ENCODE measurements at regions not wholly inside any gene's neighbourhood (a gene's known extent, or its start where the extent isn't known, plus 50 kb on each side); places are given as distances from the start of the nearest gene placed in this dataset.

DNA sequence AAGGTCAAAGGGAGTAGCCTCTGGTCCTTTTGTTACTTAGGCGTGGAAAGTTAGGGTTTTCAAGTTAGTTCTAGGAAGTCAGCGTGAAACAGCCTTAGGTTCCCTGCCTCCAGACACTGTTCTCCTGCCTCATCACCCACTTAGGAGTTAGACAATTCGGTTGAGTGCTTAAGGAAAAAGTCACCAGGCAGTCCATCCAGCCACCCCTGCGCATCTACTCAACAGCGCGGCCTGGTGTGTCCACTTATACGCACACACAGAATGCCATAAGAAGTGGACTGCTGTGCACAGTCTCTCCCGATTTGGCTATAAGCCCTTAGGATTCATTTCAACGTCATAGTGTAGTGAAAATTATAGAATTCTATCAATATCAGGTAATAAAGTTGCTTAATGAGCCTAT is 470.8 kb upstream of the TNP1 start:
- in situ Hi-C loops (cut with HindIII; ENCODE audit: low sequenced_read_pairs) = no loop called here

DNA sequence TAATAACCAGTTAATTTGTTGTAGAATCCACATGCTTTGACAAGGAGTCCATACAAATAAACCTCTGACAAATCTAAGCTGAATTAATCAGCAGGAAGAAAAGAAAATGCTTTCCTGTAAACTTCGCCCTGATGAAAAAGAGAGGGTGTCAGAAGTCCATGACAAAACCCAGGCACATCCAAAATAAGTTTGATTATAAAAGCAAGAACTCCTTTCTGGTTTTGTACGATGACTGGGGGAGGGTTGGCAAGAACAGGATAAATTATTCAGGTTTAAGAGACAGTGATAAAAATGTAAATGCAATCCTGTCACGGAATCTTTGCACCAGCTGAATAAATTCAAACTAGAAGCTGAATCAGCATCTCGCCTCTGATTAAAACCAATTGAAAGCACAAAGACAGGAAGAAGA is 469.2 kb upstream of the TNP1 start:
- in situ Hi-C loops (cut with HindIII; ENCODE audit: low sequenced_read_pairs) = no loop called here

DNA sequence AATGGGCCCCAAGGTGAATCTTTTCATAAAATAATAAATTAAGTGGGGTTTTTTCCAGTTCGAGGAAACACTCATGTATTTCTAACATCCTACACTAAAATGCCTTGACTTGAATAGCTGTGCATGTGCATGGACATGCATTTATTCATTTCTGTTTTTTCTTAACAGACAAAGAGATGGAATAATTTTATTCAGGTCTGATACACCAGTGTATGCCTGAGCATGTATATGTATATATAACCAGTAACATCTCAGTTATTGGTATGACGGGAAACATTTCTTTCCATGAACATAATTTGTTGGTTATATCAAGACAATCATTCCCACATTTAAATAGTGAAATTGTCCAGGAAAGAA is 468.7 kb upstream of the TNP1 start:
- in situ Hi-C loops (cut with HindIII; ENCODE audit: low sequenced_read_pairs) = no loop called here

DNA sequence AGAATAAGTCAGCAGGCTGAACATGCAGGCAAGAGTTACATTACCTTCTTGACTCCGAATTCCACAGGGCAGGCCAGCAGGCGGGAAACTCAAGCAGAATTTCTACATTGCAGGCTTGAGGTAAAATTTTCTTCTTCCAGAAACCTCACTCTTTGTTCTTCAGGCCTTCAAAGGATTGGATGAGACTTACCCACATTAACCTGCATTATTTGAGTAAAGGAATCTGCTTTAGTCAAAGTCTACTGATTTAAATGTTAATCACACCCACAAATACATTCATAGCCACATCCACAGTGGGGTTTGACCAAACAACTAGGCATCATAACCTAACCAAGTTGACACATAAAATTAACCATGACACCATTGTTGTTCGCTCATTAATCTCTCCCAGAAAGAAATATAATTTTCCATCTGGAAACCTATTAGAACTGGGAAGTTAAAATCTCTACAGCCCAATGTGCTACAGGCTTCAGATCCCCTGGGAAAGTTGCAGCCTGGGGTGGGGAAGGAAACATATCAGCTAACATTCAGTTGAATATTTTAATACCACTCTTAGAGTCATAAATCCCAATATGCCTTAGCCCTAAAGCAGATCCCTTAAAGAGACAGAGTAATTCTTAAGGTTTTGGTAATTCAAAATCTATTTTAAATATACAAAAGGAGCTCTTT is 468.2 kb upstream of the TNP1 start:
- in situ Hi-C loops (cut with HindIII; ENCODE audit: low sequenced_read_pairs) = no loop called here

DNA sequence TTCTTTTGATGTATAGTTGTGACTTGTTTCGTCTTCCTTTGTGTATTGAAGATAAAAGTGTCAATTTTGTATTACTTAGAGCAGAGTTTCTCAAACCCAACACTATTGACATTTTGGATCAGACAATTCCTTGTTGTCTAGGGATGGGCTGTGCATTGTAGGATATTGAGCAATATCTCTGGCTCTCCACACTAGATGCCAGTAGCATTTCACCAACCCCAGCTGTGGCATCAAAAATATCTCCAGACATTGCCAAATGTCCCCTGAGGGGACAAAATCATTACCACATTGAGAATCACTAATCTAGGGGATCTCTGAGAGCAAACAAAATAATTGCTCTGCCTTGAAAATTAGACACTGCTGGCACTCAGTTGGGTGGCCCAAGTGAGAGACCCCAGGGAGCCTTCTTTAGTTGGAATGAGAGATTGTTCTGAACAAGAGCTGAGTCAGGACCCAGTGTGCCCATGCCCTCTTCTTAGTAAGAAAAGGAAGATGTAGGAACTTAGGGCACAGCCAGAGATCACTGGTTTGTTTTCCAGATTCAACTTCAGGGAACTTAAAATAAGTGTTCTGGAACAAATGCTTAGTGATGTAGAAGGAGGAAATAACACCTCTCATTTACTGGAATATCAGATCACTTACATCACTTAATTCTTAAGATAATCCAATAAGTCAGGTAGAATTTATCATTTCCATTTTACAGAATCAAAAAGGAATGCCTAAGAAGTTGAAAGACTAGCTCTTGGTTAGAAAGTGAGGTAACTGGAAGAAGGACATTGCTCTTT is 466.6 kb upstream of the TNP1 start:
- in situ Hi-C loops (cut with HindIII; ENCODE audit: low sequenced_read_pairs) = no loop called here

DNA sequence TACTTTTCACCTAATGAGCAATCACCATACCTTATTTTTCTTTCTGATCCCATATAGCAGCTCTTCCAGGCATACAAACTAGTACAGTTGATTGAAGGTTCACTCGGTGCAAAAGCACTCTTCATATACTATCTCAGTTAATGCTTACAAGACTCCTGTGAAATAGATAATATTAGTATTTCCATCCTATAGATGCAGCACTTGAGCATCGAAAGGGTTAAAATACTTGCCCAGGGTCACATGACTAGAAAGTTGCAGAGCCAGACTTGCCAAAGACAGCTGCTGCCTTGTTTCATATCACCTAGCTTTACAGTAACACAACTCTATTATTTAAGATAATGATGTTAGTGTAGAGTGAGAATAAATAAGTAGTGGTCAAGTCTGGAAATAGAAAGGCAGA is 466.0 kb upstream of the TNP1 start:
- in situ Hi-C loops (cut with HindIII; ENCODE audit: low sequenced_read_pairs) = no loop called here

DNA sequence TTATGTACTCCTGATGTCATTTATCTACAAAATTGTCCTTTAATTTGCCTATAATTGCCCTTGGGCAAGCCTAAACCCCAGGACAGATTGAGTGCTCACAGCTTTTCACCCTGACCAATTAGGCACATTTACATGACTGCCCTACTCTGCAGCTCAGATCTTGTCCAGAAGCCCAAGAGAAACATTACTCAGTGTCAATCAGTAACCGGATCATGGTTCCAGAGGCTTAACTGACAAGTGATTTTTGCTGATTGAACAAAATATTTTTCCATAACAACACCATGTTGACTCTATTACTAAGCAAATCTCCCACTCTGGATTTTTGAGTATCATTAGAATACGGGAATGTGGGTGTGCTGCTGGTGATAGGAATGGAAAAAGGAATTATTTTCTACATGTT is 465.4 kb upstream of the TNP1 start:
- in situ Hi-C loops (cut with HindIII; ENCODE audit: low sequenced_read_pairs) = no loop called here

DNA sequence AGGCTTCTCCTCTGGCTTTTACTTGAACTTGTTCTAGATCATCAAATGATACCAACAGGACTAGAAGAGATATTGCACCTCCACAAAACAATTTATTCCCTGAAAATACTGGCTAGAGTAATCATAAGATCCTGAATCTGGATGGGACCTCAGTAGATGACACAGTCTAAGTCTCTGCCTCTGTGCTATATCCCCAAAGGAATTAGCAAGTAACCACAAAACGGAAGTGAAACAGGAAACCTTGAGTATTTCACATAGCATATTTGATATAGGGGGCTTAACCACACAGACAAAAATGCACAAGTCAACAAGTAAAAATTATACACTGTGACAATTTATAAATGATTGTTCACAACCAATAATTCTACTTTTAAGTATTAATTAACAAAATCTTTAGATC is 456.9 kb upstream of the TNP1 start:
- in situ Hi-C loops (cut with HindIII; ENCODE audit: low sequenced_read_pairs) = no loop called here

DNA sequence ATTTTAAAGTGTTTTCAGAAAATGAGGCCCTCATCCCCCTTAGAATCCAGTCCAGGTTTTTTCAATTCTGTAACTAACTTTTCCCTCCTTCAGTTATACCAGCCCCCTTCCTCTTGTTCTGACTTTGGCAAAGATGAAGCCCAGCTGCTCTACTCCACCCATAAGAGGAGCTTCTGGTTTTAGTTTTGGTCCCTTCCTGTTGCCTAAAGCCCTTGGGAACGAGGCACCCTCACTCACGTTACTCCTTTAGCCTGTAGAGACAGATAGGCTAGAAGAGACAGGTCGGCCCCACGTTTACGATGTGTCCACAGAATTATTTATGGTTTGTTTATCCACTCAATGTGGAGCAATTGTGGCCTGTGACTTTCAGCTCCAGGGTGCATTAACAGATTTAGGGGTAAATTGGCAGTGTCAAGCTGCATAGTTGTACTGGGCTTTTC is 454.2 kb upstream of the TNP1 start:
- in situ Hi-C loops (cut with HindIII; ENCODE audit: low sequenced_read_pairs) = no loop called here

DNA sequence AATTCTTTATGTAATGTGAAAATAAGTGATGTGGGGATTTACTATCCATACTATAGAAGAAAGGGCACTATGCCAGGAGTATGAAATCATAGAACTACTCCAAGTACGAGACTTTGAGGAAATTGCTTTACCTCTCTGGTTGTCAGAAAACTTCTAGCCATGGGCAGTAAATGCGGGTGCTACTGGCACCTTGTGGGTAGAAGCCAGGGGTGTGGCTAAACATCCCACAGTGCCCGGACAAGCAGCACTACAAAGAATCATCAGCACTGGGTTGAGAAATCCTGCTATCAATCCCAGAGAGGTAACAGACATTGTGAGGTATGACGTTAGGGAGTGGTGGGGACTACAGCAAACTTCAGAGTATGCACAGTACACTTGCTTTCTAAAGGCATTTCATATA is 453.5 kb upstream of the TNP1 start:
- in situ Hi-C loops (cut with HindIII; ENCODE audit: low sequenced_read_pairs) = no loop called here

DNA sequence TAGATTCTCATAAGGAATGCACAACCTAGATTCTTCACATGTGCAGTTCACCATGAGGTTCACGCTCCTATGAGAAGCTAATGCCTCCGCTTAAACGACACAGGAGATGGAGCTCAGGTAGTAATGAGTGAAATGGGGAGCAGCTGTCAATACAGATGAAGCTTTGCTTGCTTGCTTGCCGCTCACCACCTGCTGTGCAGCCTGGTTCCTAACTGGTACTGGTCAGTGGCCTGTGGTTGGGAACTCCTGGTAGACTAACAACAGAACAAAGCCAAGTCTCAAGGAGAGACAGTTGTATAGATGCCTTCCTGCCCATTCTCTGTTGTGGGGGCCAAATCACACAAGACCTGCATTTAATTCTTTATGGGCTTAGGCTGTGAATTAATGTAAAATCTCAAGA is 449.2 kb upstream of the TNP1 start:
- in situ Hi-C loops (cut with HindIII; ENCODE audit: low sequenced_read_pairs) = no loop called here

DNA sequence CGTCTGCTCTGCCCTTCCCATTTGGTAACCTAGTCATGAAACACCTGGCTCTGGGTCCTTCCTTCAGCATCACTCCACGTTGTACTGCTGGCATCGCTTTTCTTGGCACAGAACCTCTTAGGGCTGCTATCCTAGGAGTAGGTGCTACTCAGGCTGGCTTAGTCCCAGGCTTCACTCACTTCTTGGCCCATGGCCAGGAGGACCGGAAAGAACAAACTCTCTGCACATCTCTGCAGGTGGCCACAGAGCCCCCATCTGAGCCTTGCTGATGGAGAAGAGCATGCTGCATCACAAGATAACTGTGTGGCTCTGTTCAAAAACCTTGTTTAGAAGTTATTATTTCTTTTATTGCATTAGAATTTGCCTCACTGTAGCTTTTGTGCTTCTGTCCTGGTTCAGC is 447.2 kb upstream of the TNP1 start:
- in situ Hi-C loops (cut with HindIII; ENCODE audit: low sequenced_read_pairs) = no loop called here

DNA sequence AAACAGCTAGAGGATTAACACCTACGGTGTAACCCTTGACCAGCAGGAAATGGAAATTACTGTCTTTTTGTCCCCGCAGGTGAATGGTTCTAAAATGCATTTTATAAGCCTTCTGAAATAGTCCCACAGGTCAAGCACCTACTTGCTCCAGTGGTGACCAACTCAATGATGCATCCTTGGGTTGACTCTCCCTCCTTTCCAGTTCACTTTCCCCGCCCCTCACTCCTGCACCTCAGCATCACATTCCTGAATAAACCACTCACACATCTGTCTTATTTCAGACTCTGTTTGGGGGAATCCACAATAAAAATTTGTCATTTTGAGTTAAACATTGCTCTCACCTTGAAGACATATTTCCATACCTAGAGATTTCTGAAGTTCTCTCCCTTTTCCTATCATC is 446.0 kb upstream of the TNP1 start:
- in situ Hi-C loops (cut with HindIII; ENCODE audit: low sequenced_read_pairs) = no loop called here

DNA sequence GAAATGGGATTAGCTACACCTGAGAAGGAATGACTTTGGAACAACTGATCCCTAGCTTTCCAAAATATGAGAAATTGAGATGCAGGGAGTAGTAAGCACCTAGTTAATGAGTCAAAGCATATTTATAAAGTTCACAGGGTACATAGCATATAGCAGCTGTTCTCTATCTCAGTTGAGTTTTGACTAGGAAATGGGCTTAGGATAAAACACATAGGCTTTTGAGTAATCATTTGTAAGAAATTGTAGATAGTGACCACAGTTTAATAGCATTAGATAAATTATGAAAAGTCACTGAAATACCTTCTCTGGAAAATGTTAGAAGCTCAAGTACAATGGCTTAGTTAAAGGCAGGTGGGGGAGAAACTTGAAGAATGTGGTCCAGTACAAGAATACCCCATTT is 444.7 kb upstream of the TNP1 start:
- in situ Hi-C loops (cut with HindIII; ENCODE audit: low sequenced_read_pairs) = no loop called here

DNA sequence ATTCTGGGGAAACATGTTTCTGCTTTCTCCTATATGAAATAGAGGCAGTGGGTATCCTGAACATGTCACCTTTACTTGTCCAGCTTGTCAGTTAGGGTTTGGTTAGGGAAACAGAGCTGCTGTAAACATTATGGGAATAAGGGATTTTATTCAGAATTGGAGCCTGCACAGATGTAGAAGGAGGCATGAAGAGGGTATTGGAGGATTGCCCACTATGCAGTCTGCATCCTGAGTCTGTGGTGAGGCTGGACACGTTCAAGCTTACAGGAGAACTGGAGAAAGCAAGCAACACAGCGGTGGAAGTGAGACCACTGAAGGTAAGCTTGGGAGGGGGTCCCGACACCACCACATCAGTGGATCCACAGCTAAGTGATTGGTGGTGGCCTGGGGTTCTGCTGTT is 443.0 kb upstream of the TNP1 start:
- in situ Hi-C loops (cut with HindIII; ENCODE audit: low sequenced_read_pairs) = no loop called here

DNA sequence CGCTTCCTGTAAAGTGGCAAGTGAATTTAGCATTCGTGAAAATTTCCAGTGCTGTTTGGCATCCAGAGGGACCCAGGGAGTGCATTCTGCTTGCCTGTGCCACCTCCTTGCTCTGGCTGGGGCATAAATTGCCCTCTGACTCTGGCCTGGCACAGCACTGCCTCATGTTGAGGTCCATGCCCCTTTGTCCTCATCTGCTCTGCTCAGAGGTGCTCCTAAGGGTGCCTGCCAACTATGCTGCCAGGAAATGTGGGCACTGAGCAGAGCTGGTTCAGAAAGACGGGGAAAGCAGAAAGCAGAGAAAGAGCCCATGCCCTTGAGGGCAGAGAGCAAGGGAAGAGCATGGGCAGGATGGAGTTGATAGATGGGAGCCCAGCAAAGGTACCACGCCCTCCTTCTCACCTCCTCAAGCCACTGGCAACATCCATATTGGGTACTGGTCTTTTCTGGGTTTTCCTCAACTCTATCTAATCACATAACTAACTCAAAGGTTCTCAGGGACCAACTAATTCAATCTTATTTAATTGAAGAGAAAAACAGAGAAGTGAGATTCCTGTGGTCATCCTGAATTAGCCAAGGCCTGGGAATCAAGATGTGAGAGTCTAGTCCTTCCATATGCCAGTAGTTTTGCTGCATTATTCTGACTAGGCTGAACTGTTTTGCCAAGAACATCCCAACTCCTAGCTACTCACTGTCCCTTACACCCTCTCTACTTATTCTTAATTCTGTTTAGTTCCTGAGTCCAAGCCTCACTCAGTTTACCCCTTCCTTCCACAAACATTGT is 441.5 kb upstream of the TNP1 start:
- in situ Hi-C loops (cut with HindIII; ENCODE audit: low sequenced_read_pairs) = no loop called here

DNA sequence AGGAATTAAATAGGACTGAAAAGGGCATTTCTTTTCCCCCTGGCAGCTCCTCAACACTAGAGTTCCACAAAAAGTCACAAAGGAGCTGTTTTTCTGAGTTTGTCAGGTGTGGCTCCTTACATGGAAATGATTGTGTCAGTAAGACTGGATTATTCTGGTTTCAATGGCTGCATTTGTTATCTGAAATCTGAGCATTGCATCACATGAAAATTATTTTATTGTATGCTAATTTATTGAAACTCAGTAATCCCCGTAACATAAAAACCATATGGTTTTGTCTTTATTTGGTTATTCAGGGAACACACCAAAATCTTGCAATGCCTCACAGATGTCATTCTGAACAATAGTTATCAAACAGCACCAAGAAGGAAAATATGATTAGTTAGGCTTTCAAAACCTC is 439.7 kb upstream of the TNP1 start:
- in situ Hi-C loops (cut with HindIII; ENCODE audit: low sequenced_read_pairs) = no loop called here

DNA sequence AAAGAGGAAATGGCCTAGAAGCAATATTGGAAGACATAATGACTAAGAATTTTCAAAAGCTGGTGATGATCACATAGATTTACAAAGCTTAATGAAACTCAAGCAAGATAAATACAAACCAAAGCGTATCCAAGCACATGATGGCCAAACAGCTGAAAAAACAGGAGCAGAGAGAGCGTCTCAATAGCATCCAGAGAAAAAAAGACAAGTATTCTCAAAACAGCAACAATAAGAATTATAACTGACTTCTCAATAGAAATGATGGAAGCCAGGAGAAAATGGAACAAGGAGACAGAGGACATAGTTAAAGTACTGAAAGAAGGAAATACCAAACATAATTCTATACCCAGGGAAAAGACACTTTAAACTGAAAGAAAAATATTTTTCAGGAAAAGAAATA is 437.2 kb upstream of the TNP1 start:
- in situ Hi-C loops (cut with HindIII; ENCODE audit: low sequenced_read_pairs) = no loop called here

DNA sequence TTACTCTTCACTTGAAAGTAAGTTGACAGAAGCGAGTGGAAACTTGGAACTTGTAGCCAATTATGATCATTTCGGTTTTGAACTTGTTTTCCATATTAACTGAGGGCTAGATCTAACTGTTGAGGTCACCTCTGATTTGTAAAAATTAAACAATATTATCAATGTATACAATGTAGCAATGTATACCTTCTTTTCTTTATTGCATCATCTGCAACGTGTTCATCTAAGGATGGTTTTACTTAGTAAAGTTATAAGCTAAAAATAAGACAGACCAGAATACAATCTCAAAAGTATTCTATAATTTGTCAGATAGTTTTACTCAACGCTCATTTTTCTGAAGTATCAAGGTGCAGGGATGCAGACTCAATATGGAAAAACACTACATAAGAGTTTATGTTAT is 435.0 kb upstream of the TNP1 start:
- in situ Hi-C loops (cut with HindIII; ENCODE audit: low sequenced_read_pairs) = no loop called here

DNA sequence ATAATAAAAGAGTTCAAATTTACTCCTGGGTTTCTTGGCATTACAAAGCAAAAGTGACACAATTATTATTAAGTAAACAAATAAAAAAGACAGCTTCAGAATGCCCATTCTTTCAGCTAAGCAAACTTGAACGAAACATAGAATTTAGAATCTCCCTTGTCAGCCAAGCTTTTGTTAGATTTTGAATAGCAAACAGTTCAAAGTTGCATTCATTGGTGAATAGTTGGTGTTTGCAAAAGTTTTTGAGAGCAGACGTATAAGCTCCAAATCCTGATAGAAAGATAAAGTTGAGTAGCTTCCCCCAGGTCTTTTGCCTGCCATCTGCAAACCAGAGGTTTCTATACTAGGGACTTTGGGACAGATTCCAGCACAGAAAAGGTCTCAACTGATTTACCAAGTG is 434.3 kb upstream of the TNP1 start:
- in situ Hi-C loops (cut with HindIII; ENCODE audit: low sequenced_read_pairs) = no loop called here

DNA sequence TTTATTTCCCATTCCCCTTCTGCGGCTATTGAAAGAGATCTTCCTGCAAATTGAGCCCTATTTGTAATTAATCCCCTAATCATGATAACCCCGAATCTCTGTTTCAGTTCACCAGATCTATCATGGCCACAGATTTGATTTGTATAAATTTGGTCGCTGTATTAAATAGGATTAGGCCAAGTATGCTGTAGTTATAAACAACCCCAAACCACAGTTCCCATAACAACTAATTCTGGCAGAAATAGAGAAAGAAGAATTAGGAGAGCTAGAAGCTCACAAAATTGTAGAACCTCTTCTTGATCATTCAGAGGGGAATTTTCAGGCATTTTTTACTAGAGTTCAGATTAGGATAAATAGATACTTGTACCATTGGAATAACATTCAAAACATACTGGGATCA is 433.7 kb upstream of the TNP1 start:
- in situ Hi-C loops (cut with HindIII; ENCODE audit: low sequenced_read_pairs) = no loop called here

DNA sequence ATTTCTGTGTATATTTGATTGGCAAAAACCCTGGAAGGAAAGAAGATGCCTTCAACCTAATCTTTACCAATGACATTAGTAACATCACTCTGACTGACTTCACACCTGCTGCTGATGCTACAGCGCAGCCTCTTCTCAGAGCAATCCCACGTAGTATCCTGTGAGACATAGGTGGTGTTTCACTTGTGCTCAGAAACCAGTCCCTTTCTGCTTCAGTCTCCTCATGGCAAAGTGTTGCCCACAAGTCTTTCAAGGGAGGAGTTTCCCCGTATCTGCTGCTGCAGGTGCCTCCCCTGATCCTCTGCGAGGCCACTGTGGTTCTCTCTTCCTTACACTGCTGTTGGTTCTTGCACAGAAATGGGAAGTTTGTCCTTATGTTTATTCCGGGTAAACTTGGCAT is 433.2 kb upstream of the TNP1 start:
- in situ Hi-C loops (cut with HindIII; ENCODE audit: low sequenced_read_pairs) = no loop called here

Data from DLD1 (cell line).